ENCODE measurements at regions not wholly inside any gene's neighbourhood (a gene's known extent, or its start where the extent isn't known, plus 50 kb on each side); places are given as distances from the start of the nearest gene placed in this dataset.

GRCh38 chr2:21694079-21694878 lies 570.5 kb downstream of the TDRD15 start:
- no peak for TF ChIP-seq CTCF (IDR thresholded peaks at IDR 0.05; ENCODE audit: low read depth, low read length, poor library complexity, severe bottlenecking)
- TF ChIP-seq EZH2phosphoT487 (IDR thresholded peaks at IDR 0.05; ENCODE audit: borderline replicate concordance, low read length), result no peak
